Mononuclear cell (primary cell): ENCODE measurements at regions not wholly inside any gene's neighbourhood (a gene's known extent, or its start where the extent isn't known, plus 50 kb on each side); places are given as distances from the start of the nearest gene placed in this dataset.
"Not testable (repeated sequence)": the region's sequence is repeated elsewhere in the genome, so short reads cannot be mapped to it uniquely, and the experiment has no call there.

Experiments used
- H3K27me3 ChIP-seq: 2 replicates; pipeline ENCODE4 v1.6.0; 2011; ENCODE audit warnings: low read length, control low read depth; ENCODE audit not compliant: insufficient read depth
- H3K4me1 ChIP-seq: 2 replicates; pipeline ENCODE4 v1.5.1; 2011; ENCODE audit warnings: mild to moderate bottlenecking, low read length, control low read depth; ENCODE audit not compliant: insufficient read depth
- H3K4me3 ChIP-seq: 2 replicates; pipeline ENCODE4 v1.5.1; 2011; ENCODE audit warnings: mild to moderate bottlenecking, low read length, moderate library complexity
- H3K9me3 ChIP-seq: 2 replicates; pipeline ENCODE4 v1.5.1; 2011; ENCODE audit warnings: low read depth, mild to moderate bottlenecking, control low read depth, low read length

GRCh38 chr1:198986036-198986435 is 347.2 kb downstream of the PTPRC start:
- Histone ChIP-seq H3K27me3 (no peaks in the 10 kb centered on the region), H3K4me3 (no peak overlapping the region), H3K9me3 (no peaks in the 10 kb centered on the region), H3K4me1 (peaks cover 5% of the 10 kb centered on the region)

- no peak overlapping the region for H3K4me3 ChIP-seq
- no peaks in the 10 kb centered on the region for H3K9me3 ChIP-seq
- peaks cover 5% of the 10 kb centered on the region for H3K4me1 ChIP-seq
- H3K27me3 ChIP-seq, result no peaks in the 10 kb centered on the region
Observed at GRCh38 chr1:198986442-198986841, 347.6 kb downstream of the PTPRC start.

GRCh38 chr1:199002661-199003060 is 363.8 kb downstream of the PTPRC start:
- H3K27me3 ChIP-seq, result no peaks in the 10 kb centered on the region
- no peaks in the 10 kb centered on the region for H3K9me3 ChIP-seq
- H3K4me3 ChIP-seq, result no peak overlapping the region
- no peaks in the 10 kb centered on the region for H3K4me1 ChIP-seq

GRCh38 chr1:199007423-199007822 is 368.6 kb downstream of the PTPRC start:
- Histone ChIP-seq H3K9me3 (no peaks in the 10 kb centered on the region), H3K27me3 (no peaks in the 10 kb centered on the region), H3K4me1 (peaks cover 12% of the 10 kb centered on the region), H3K4me3 (no peak overlapping the region)

- Histone ChIP-seq H3K4me3 (no peak overlapping the region), H3K4me1 (peaks cover 12% of the 10 kb centered on the region), H3K9me3 (no peaks in the 10 kb centered on the region), H3K27me3 (no peaks in the 10 kb centered on the region)
Observed at GRCh38 chr1:199009447-199009846, 370.6 kb downstream of the PTPRC start.

GRCh38 chr1:199010492-199010891 is 371.7 kb downstream of the PTPRC start:
- Histone ChIP-seq H3K9me3 (no peaks in the 10 kb centered on the region), H3K4me3 (no peak overlapping the region)

GRCh38 chr1:199010933-199011332 is 372.1 kb downstream of the PTPRC start:
- H3K9me3 ChIP-seq, result no peaks in the 10 kb centered on the region
- no peaks in the 10 kb centered on the region for H3K27me3 ChIP-seq
- H3K4me3 ChIP-seq, result no peak overlapping the region
- peaks cover 12% of the 10 kb centered on the region for H3K4me1 ChIP-seq

More at GRCh38 chr1:199010492-199010891, 371.7 kb downstream of the PTPRC start:
- no peaks in the 10 kb centered on the region for H3K27me3 ChIP-seq
- peaks cover 12% of the 10 kb centered on the region for H3K4me1 ChIP-seq

- no peaks in the 10 kb centered on the region for H3K27me3 ChIP-seq
- H3K4me1 ChIP-seq, result no peaks in the 10 kb centered on the region
- H3K9me3 ChIP-seq, result no peaks in the 10 kb centered on the region
- no peak overlapping the region for H3K4me3 ChIP-seq
Observed at GRCh38 chr1:199015799-199016198, 377.0 kb downstream of the PTPRC start.

GRCh38 chr1:199018471-199019135 is 379.8 kb downstream of the PTPRC start:
- Histone ChIP-seq H3K4me1 (no peaks in the 10 kb centered on the region), H3K27me3 (no peaks in the 10 kb centered on the region), H3K4me3 (no peak overlapping the region), H3K9me3 (no peaks in the 10 kb centered on the region)

GRCh38 chr1:199020051-199020450 is 381.2 kb downstream of the PTPRC start:
- Histone ChIP-seq H3K4me1 (no peaks in the 10 kb centered on the region), H3K9me3 (no peaks in the 10 kb centered on the region), H3K4me3 (no peak overlapping the region), H3K27me3 (no peaks in the 10 kb centered on the region)

GRCh38 chr1:199020904-199021303 is 382.1 kb downstream of the PTPRC start:
- no peaks in the 10 kb centered on the region for H3K4me1 ChIP-seq
- H3K4me3 ChIP-seq, result no peak overlapping the region
- H3K27me3 ChIP-seq, result no peaks in the 10 kb centered on the region
- H3K9me3 ChIP-seq, result no peaks in the 10 kb centered on the region

GRCh38 chr1:199029401-199029800 is 390.6 kb downstream of the PTPRC start:
- H3K4me3 ChIP-seq, result no peak overlapping the region
- no peaks in the 10 kb centered on the region for H3K4me1 ChIP-seq
- H3K9me3 ChIP-seq, result no peaks in the 10 kb centered on the region
- no peaks in the 10 kb centered on the region for H3K27me3 ChIP-seq

GRCh38 chr1:199029855-199030254 is 391.0 kb downstream of the PTPRC start:
- Histone ChIP-seq H3K4me1 (no peaks in the 10 kb centered on the region), H3K27me3 (no peaks in the 10 kb centered on the region), H3K9me3 (no peaks in the 10 kb centered on the region), H3K4me3 (no peak overlapping the region)

GRCh38 chr1:199030541-199030940 is 391.7 kb downstream of the PTPRC start:
- H3K4me3 ChIP-seq, H3K27me3 ChIP-seq, H3K4me1 ChIP-seq, H3K9me3 ChIP-seq: not testable (repeated sequence)

GRCh38 chr1:199031170-199031569 is 392.3 kb downstream of the PTPRC start:
- H3K9me3 ChIP-seq, H3K4me3 ChIP-seq, H3K4me1 ChIP-seq, H3K27me3 ChIP-seq: not testable (repeated sequence)

- H3K9me3 ChIP-seq, H3K4me1 ChIP-seq, H3K4me3 ChIP-seq, H3K27me3 ChIP-seq: not testable (repeated sequence)
Observed at GRCh38 chr1:199032479-199032878, 393.6 kb downstream of the PTPRC start.
